GM12878 (cell line): ENCODE measurements at regions not wholly inside any gene's neighbourhood (a gene's known extent, or its start where the extent isn't known, plus 50 kb on each side); places are given as distances from the start of the nearest gene placed in this dataset.

Experiments
- ATAC-seq: fragments of 200-7000 bp; cut with Tn5 transposase; 3 replicates; pipeline ENCODE4 v1.9.1; 2020; ENCODE audit warnings: mild to moderate bottlenecking, moderate library complexity
- BruUV-seq: library from RNA; stranded (reverse); fragments of 400-500 nt; replicated peaks from 2 replicates; lab custom pipeline; 2021; lab: Mats Ljungman, UMichigan
- CTCF ChIA-PET: fragments of 300-600 bp; sonication (Branson Sonifier 250); formaldehyde crosslinking; extraction: SDS; loops from one replicate; lab custom pipeline; 2021; ENCODE audit warnings: inconsistent platforms; lab: Yijun Ruan, JAX
- POLR2A ChIA-PET: fragments of 350-600 bp; formaldehyde crosslinking; extraction: SDS; loops from one replicate; lab custom pipeline; 2021; ENCODE audit warnings: inconsistent platforms; lab: Charles Lee
- RAD21 ChIA-PET: fragments of 300-600 bp; sonication (Branson Sonifier 250); formaldehyde crosslinking; loops from one replicate; lab custom pipeline; 2023; ENCODE audit warnings: antibody characterized with exemption; ENCODE audit not compliant: unreplicated experiment; lab: Charles Lee
- SMC1A ChIA-PET: fragments of 300-600 bp; sonication (Branson Sonifier 250); formaldehyde crosslinking; loops from one replicate; lab custom pipeline; 2023; ENCODE audit not compliant: unreplicated experiment, uncharacterized antibody; lab: Charles Lee
- DNase-seq: peaks from one replicate; pipeline ENCODE4 v3.0.0-alpha.2; 2011; ENCODE audit warnings: low read depth, low spot score
- FAIRE-seq: peaks from 3 replicates; lab custom pipeline; 2011; peaks lifted over from hg19 to GRCh38; lab: Jason Lieb, UNC
- H2AFZ ChIP-seq: 2 replicates; pipeline ENCODE4 v1.6.0; 2011; ENCODE audit warnings: low read depth, low read length, control low read depth; ENCODE audit not compliant: control insufficient read depth
- H3K27ac ChIP-seq: 2 replicates; pipeline ENCODE4 v1.5.1; 2011; ENCODE audit warnings: control low read depth; ENCODE audit not compliant: control insufficient read depth, insufficient read depth
- H3K27me3 ChIP-seq, 2 experiments: replicated peaks in 1 of 2; 2 replicates each; pipeline versions ENCODE4 v1.6.0 to v1.6.1; 2011; ENCODE audit warnings: low read length in 1 of 2; ENCODE audit not compliant: control insufficient read depth in 2 of 2, insufficient read depth in 2 of 2
- H3K36me3 ChIP-seq, 2 experiments: 2 replicates each; pipeline ENCODE4 v1.5.1; 2011; ENCODE audit warnings: low read length in 1 of 2; ENCODE audit not compliant: control insufficient read depth in 2 of 2, insufficient read depth in 2 of 2
- H3K4me1 ChIP-seq: 2 replicates; pipeline ENCODE4 v1.6.1; 2011; ENCODE audit warnings: mild to moderate bottlenecking, low read length, moderate library complexity, mixed read lengths; ENCODE audit not compliant: control insufficient read depth, insufficient read depth
- H3K4me2 ChIP-seq: 2 replicates; pipeline ENCODE4 v1.6.0; 2011; ENCODE audit warnings: control low read depth; ENCODE audit not compliant: control insufficient read depth, insufficient read depth
- H3K4me3 ChIP-seq: fragments of 200-600 bp; sonication (generic); 2 replicates; pipeline ENCODE4 v1.5.1; 2016
- H3K79me2 ChIP-seq: 2 replicates; pipeline ENCODE4 v1.6.0; 2011; ENCODE audit warnings: low read length; ENCODE audit not compliant: control insufficient read depth, insufficient read depth
- H3K9ac ChIP-seq: 2 replicates; pipeline ENCODE4 v1.8.0; 2011; ENCODE audit warnings: low read length, control low read depth, mixed read lengths; ENCODE audit not compliant: control insufficient read depth, insufficient read depth
- H3K9me3 ChIP-seq: replicated peaks from 3 replicates; pipeline ENCODE4 v1.5.1; 2011; ENCODE audit warnings: mild to moderate bottlenecking, low read length; ENCODE audit not compliant: control insufficient read depth, insufficient read depth
- H4K20me1 ChIP-seq: 2 replicates; pipeline ENCODE4 v1.6.0; 2011; ENCODE audit not compliant: control insufficient read depth, insufficient read depth
- ASH2L ChIP-seq: fragments of 300-600, 200-600 bp; sonication (generic); IDR thresholded peaks from 2 replicates; pipeline ENCODE4 v1.6.1; 2017; ENCODE audit warnings: low read depth, mild to moderate bottlenecking, borderline replicate concordance
- BHLHE40 ChIP-seq, 2 experiments: fragments of 450-650 bp in 1 of 2; IDR thresholded peaks; 2 replicates each; pipeline ENCODE4 v1.6.1; 2011 to 2017; ENCODE audit warnings: low read depth in 2 of 2, borderline replicate concordance in 1 of 2, improper control_type of control experiment in 1 of 2, low read length in 1 of 2, mild to moderate bottlenecking in 1 of 2
- CBFB ChIP-seq: IDR thresholded peaks from 2 replicates; pipeline ENCODE4 v1.6.1; 2016; ENCODE audit warnings: antibody characterized with exemption, low read depth
- CREM ChIP-seq: IDR thresholded peaks from 2 replicates; pipeline ENCODE4 v1.6.1; 2014; ENCODE audit warnings: antibody characterized with exemption, low read depth
- CUX1 ChIP-seq: IDR thresholded peaks from 2 replicates; pipeline ENCODE4 v1.6.1; 2012; ENCODE audit warnings: improper control_type of control experiment, low read depth, low read length; ENCODE audit not compliant: insufficient replicate concordance
- EP300 ChIP-seq, 2 experiments: fragments of 150-350 bp in 1 of 2; IDR thresholded peaks; 2 replicates each; pipeline ENCODE4 v1.6.1; 2011 to 2012; ENCODE audit warnings: low read depth in 2 of 2, low read length in 2 of 2, borderline replicate concordance in 1 of 2, improper control_type of control experiment in 1 of 2, inconsistent platforms in 1 of 2; ENCODE audit not compliant: control insufficient read depth in 1 of 2
- ETV6 ChIP-seq, 2 experiments: fragments of 450-650 bp in 1 of 2; IDR thresholded peaks in 1 of 2; conservative IDR thresholded peaks in 1 of 2; 2 replicates each; pipeline ENCODE4 v1.6.1; 2014; ENCODE audit warnings: antibody characterized with exemption in 1 of 2, borderline replicate concordance in 1 of 2, low read depth in 1 of 2, mild to moderate bottlenecking in 1 of 2, moderate library complexity in 1 of 2
- NR2C1 ChIP-seq: fragments of 450-650 bp; IDR thresholded peaks from 2 replicates; pipeline ENCODE4 v1.6.1; 2017; ENCODE audit warnings: antibody characterized with exemption, mild to moderate bottlenecking, moderate library complexity
- SREBF1 ChIP-seq: IDR thresholded peaks from 2 replicates; pipeline ENCODE4 v1.6.1; 2012; ENCODE audit warnings: mild to moderate bottlenecking, low read length
- ZBED1 ChIP-seq: IDR thresholded peaks from 2 replicates; pipeline ENCODE4 v1.6.1; 2016; ENCODE audit warnings: borderline replicate concordance
- WGBS: methylation state at CpG from one replicate; pipeline ENCODE4 v1.1.6; 2016; ENCODE audit warnings: low lambda C conversion rate; ENCODE audit not compliant: insufficient replicate concordance, insufficient coverage; ENCODE audit errors: missing lambda C conversion rate; 5-methylcytosine and 5-hydroxymethylcytosine counted together
- in situ Hi-C: fragments of 300-500 bp; cut with MboI; formaldehyde crosslinking; loops from 9 replicates; pipeline ENCODE4 v1.14.3; 2018; ENCODE audit warnings: mixed read lengths
- intact Hi-C: fragments of 100-400 bp; cut with micrococcal nuclease; formaldehyde crosslinking; loops from one replicate; pipeline ENCODE4 v1.14.2; 2022; ENCODE audit not compliant: unreplicated experiment

GRCh38 chr3:194235160-194235559 lies 99.2 kb downstream of the HES1 start:
- no peaks in the 10 kb centered on the region; the same call in 2 of the 3 replicates for H3K9me3 ChIP-seq
- intact Hi-C loops = no loop called here
- TF ChIP-seq ASH2L (no peak), ZBED1 (no peak)
- 81% methylated on average over 2 of the region's 2 CpGs for WGBS
- no peaks in the 10 kb centered on the region for H3K79me2 ChIP-seq
- in situ Hi-C loops = no loop called here
- no peaks in the 10 kb centered on the region for H3K27me3 ChIP-seq
- no peaks in the 10 kb centered on the region for H3K36me3 ChIP-seq
- no peak for FAIRE-seq
- no peaks in the 10 kb centered on the region for H4K20me1 ChIP-seq
- ATAC-seq = no peak
- no peak overlapping the region for H2AFZ ChIP-seq
- no peak overlapping the region for H3K27ac ChIP-seq
- no peak overlapping the region for H3K4me2 ChIP-seq
- ChIA-PET SMC1A (no interaction called here), POLR2A (interaction anchor here (0.7 kb wide), 1 partner anchor 215 kb away, joined by 4 read pairs; no protein-coding TSS in a partner anchor), RAD21 (no interaction called here), CTCF (no interaction called here)
- H3K4me3 ChIP-seq = no peak overlapping the region
- no peak overlapping the region for H3K9ac ChIP-seq
- no peaks in the 10 kb centered on the region for H3K4me1 ChIP-seq
- no peak for DNase-seq
- no TSS peak for BruUV-seq

GRCh38 chr3:194237110-194237509 lies 101.2 kb downstream of the HES1 start:
- ChIA-PET POLR2A (no interaction called here), CTCF (interaction anchor here (1.3 kb wide), 1 partner anchor 79 kb away, joined by 3 read pairs; no protein-coding TSS in a partner anchor), SMC1A (no interaction called here), RAD21 (no interaction called here)
- WGBS = 50% methylated on average over 5 of the region's 5 CpGs
- Histone ChIP-seq H3K79me2 (no peaks in the 10 kb centered on the region), H3K36me3 (no peaks in the 10 kb centered on the region), H3K27ac (no peak overlapping the region), H4K20me1 (no peaks in the 10 kb centered on the region), H3K4me2 (no peak overlapping the region), H3K4me1 (no peaks in the 10 kb centered on the region), H3K9me3 (no peaks in the 10 kb centered on the region; the same call in 2 of the 3 replicates), H3K4me3 (no peak overlapping the region), H3K9ac (no peak overlapping the region), H3K27me3 (no peaks in the 10 kb centered on the region), H2AFZ (no peak overlapping the region)
- intact Hi-C loops (no loop called here), in situ Hi-C loops (no loop called here)
- FAIRE-seq (no peak), DNase-seq (no peak), ATAC-seq (no peak)
- TF ChIP-seq EP300 (IDR thresholded peaks at IDR 0.05; ENCODE audit: borderline replicate concordance in 1 of 2, control insufficient read depth in 1 of 2, low read depth in 2 of 2, low read length in 2 of 2) = no peak
- no peak for TF ChIP-seq CREM
- no peak for TF ChIP-seq CBFB
- no peak for TF ChIP-seq SREBF1
- TF ChIP-seq NR2C1 = no peak
- TF ChIP-seq BHLHE40 (IDR thresholded peaks at IDR 0.05; ENCODE audit: borderline replicate concordance in 1 of 2, low read depth in 2 of 2, low read length in 1 of 2) = no peak
- no peak for TF ChIP-seq CUX1
- TF ChIP-seq ETV6 (conservative IDR thresholded peaks at IDR 0.05 in 1 of 2, IDR thresholded peaks at IDR 0.05 in 1 of 2; ENCODE audit: borderline replicate concordance in 1 of 2, low read depth in 1 of 2) = no peak
- BruUV-seq = no TSS peak
